D721Med (cell line): ENCODE measurements at regions not wholly inside any gene's neighbourhood (a gene's known extent, or its start where the extent isn't known, plus 50 kb on each side); places are given as distances from the start of the nearest gene placed in this dataset.

Source experiments
- DNase-seq: peaks from one replicate; pipeline ENCODE4 v3.0.0; 2011; ENCODE audit warnings: low spot score; ENCODE audit not compliant: insufficient read length
- FAIRE-seq: peaks from 2 replicates; lab custom pipeline; 2011; peaks lifted over from hg19 to GRCh38; lab: Jason Lieb, UNC
- CTCF ChIP-seq: IDR thresholded peaks from 2 replicates; pipeline ENCODE4 v1.5.1; 2012; ENCODE audit warnings: mild to moderate bottlenecking, control low read depth; ENCODE audit not compliant: insufficient read depth; ENCODE audit errors: missing control alignments

- TF ChIP-seq CTCF = no peak
- FAIRE-seq (no peak), DNase-seq (no peak)
Observed at GRCh38 chr2:186027922-186028321, 289.3 kb downstream of the FSIP2 start.

- FAIRE-seq (no peak), DNase-seq (no peak)
- TF ChIP-seq CTCF = no peak
Observed at GRCh38 chr2:186031229-186031628, 292.6 kb downstream of the FSIP2 start.

GRCh38 chr2:186032102-186032738, 293.6 kb downstream of the FSIP2 start:
- no peak for TF ChIP-seq CTCF
- DNase-seq = no peak
- FAIRE-seq = no peak

GRCh38 chr2:186032930-186033329, 294.3 kb downstream of the FSIP2 start:
- no peak for FAIRE-seq

GRCh38 chr2:186033541-186033940, 294.9 kb downstream of the FSIP2 start:
- no peak for FAIRE-seq
- no peak for TF ChIP-seq CTCF
- DNase-seq = no peak

More at GRCh38 chr2:186032930-186033329, 294.3 kb downstream of the FSIP2 start:
- DNase-seq = no peak
- TF ChIP-seq CTCF = no peak

GRCh38 chr2:186036862-186037449, 298.4 kb downstream of the FSIP2 start:
- no peak for TF ChIP-seq CTCF
- no peak for FAIRE-seq
- DNase-seq = no peak

- no peak for TF ChIP-seq CTCF
- FAIRE-seq (no peak), DNase-seq (no peak)
Observed at GRCh38 chr2:186042207-186043028, 303.8 kb downstream of the FSIP2 start.
